Left renal cortex interstitium (tissue), 4 donors: ENCODE measurements at regions not wholly inside any gene's neighbourhood (a gene's known extent, or its start where the extent isn't known, plus 50 kb on each side); places are given as distances from the start of the nearest gene placed in this dataset.
"Not testable (repeated sequence)": the region's sequence is repeated elsewhere in the genome, so short reads cannot be mapped to it uniquely, and the experiment has no call there.

Experiments
- DNase-seq, 4 donors: peaks; one replicate each; pipeline ENCODE4 v3.0.0-alpha.2; 2013; ENCODE audit warnings: low read depth in 4 of 4, low spot score in 2 of 4, missing footprints in 1 of 4

DNA sequence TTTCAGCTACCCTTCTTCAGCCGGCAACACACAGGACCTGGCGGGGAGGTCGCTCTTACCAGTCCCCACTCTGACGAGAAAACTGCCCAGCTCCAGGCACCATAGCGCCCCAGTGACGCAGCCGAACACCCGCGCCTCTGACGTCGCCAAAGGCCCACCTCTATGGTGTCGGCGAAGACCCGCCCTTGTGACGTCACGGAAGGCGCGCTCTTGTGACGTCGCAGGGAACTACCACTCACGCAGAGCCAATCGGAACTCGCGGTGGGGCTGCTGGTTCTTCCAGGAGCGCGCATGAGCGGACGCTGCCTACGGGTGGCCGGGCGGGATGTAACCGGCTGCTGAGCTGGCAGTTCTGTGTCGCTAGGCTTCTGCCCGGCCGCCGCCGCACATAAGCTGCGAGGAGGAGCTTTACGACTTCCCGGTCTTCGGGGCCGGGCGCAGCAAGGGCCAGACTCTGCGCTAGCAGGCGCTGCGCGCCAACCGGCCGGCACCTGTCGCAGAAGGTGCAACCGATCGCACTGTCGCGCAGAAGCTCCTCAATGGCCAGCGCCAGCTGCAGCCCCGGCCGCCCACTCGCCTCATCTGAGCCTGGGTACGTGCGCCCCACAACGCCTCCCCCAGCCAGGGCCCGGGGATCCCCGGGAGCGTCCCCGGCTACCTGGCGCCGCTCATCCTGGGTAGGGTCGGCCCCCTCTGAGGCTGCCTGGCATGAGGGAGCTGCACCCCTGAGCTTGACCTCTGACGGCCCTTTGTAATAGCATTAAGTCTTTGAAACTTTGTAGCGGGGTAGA is 121.3 kb upstream of the FBXO28 start:
- peak; percentile 93 to 98 (median 97) for DNase-seq

DNA sequence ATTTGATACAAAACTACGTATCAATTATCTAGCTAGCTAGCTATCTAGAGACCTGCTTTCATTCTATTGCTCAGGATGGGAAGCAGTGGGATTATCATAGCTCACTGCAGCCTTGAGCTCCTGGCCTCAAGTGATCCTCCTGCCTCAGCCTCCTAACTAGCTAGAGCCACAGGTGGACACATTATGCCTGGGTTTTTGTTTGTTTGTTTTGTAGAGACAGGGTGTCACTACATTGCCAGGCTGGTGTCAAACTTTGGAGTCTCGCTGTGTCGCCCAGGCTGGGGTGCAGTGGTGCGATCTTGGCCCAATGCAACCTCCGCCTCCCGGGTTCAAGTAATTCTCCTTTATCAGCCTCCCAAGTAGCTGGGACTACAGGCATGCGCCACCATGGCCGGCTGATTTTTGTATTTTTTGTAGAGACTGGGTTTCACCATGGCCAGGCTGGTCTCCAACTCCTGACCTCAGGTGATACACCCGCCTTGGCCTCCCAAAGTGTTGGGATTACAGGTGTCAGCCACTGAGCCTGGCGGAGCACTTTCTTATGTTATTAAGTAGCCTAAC is 122.5 kb upstream of the FBXO28 start:
- DNase-seq = not testable (repeated sequence)

DNA sequence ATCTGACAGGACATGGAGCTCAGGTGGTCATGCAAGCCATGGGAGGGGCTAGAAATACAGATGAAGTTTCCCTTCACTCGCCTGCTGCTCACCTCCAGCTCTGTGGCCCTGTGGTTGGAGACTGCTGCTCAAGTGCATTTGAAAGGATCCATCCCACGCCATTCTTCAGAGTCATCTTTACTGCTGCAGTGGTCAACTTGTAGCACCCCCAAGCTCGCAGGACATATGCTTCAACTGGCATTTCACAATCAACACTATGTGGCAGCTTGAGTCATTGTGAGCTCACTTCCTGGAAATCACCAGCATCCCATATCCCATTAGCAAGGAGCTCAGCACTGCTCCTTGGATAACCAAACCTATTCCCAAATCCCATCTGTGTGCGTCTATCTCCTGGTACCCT is 116.2 kb upstream of the TP53BP2 start:
- not testable (repeated sequence) for DNase-seq

DNA sequence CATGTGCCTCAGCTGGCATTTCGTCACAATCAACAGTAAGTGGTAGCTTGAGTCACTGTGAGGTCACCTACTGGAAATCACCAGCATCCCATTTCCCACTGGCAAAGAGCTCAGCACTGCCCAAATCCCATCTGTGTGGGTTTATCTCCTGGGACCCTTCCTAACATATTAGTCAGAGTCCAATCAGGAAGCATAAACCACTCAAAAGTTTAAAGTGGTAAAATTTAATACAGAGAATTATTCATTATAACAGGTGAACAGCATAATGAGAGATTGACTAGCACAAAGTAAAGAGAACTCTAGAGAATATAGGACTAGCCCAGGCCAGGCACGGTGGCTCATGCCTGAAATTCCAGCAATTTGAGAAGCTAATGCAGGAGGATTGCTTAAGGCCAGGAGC is 107.1 kb upstream of the TP53BP2 start:
- DNase-seq = not testable (repeated sequence)

DNA sequence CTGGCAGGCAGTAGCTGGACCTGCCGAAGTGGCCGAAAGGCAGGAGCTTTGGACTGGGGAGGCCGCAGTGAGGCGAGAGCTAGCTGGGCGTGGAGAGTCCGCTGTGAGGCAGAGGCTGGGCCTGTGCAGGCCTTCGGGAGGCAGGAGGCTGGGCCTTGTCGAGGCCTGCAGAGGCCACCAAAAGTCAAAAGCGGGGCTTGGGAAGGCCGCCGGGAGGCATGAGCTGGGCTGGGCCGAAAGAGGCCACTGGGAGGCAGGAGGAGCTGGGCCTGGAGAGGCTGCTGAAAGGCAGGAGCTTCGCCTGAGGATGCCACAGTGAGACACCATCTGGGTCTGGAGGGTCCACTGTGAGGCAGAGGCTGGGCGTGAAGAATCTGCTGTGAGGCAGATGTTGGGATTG is 105.8 kb upstream of the TP53BP2 start:
- not testable (repeated sequence) for DNase-seq

DNA sequence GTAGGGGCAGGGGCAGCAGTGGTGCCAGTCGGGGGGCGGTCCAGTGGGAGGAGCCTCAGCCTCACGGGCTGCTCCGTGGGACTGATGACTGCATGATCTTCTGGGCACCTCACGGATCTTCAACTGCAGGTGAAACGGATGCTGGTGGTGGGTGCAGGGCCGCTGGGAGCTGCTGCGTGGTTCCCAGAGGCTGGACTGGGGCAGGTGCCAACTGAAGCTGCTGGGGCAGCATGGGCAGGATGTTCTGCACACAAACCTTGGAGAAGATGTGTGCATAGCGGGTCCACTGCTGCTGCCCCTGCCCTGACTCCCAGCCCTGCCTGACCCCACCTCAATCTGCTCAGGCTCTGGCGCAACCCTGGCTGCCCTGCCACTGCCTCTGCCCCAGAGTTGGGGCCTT is 104.2 kb upstream of the TP53BP2 start:
- not testable (repeated sequence) for DNase-seq

DNA sequence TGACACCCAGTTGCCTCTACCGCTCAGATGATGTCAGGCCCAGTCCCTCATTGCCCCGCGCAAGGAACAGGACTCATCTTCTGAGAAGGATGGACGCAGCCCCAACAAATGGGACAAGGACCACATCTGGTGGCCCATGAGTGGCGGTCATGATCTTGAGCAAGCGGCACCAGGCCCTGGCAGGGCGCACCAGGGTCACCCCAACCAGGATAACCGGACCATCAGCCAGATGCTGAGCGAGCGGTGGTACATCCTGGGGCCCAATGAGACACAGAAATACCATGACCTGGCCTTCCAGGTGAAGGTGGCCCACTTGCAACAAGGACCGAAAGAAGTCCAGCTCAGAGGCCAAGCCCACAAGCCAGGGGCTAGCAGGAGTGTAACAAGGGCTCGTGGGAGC is 102.3 kb upstream of the TP53BP2 start:
- DNase-seq = not testable (repeated sequence)

DNA sequence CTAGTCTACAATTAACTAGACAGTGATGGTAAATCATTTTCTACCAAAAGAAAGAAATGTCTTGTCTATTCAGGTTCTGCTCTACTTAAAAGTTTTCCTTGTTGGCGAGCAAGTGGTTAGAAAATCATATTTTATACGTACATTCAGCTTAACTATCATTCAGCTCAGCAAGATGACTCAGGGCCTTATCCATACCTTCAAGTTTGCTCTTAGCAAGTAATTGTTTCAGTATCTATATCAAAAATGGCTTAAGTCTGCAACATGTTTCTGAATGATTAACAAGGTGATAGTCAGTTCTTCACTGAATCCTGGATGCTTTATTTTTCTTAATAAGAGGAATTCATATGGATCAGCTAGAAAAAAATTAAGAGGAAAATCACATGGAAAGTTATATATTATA is 90.8 kb upstream of the TP53BP2 start:
- DNase-seq = not testable (repeated sequence)

DNA sequence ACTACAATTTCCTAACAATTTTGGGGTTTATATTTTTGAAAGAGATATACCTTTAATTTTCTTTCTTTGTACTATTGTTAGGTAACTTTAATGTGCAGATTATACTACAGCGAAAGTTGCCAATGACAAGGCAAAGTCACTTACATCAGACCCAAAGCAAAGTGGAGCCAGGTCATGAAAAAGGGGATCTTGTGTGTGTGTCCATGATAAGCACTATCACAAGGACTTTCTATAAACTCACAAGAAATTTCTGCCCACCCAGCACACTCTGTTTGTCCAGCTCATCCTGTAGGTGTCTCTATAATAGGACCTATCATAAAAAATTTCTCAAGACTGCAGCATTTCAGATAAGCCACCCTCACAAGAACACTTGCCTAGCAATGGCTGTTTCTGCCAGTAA is 85.7 kb upstream of the TP53BP2 start:
- not testable (repeated sequence) for DNase-seq

DNA sequence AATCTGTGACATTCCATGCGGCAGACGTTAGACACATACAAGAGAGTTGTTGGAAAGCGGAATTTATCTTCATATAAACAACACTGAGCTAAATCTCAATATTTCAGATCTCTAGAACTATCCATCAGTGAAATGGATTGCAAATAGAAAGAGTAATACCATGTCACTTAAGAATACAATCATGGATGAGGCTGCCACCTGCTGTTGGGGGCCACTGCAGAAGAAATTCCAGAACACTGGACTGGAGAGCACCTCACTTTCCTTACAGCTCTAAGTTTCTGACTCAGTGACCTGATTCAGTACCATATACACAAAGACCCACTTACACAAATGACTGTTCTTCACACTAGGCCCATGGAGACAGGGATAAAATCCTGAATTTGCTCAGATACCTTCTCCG is 75.1 kb upstream of the TP53BP2 start:
- DNase-seq = not testable (repeated sequence)

DNA sequence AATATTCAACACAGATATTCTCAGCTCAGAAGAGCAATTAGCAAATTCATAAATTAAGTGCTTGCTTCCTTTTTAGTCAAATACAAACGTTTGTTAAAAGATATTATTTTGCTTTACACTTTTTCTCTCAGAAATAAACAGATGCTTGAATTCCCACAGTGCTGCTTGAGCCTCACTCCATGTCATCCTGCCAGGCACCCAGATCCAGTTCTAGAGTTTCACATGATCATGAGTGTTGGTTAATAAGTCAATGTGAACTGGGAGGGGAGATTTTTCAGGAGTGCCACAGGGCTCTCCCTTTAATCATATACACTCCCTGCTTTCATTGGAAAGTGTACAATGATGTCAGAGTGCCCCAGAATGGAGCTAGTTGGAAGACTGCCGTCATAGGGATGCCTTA is 69.7 kb upstream of the TP53BP2 start:
- DNase-seq = not testable (repeated sequence)

DNA sequence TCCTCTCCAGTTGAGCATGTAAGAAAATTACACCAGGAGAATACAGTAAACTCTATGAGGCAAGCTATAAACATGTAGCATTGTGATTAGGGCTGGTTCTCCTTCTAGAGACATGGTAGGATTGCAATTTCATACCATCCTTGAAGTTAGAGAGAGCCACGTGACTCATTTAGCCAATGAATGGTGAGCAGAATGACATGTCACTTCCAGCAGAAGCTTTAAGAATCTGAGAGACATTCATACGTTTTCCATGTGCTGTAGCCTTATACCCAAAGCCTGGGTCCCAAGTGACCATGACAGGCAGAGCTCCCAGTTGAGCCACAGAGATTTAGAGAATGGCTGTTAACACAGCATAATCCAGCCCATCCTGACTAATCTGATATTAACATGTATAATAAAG is 68.0 kb upstream of the TP53BP2 start:
- not testable (repeated sequence) for DNase-seq

DNA sequence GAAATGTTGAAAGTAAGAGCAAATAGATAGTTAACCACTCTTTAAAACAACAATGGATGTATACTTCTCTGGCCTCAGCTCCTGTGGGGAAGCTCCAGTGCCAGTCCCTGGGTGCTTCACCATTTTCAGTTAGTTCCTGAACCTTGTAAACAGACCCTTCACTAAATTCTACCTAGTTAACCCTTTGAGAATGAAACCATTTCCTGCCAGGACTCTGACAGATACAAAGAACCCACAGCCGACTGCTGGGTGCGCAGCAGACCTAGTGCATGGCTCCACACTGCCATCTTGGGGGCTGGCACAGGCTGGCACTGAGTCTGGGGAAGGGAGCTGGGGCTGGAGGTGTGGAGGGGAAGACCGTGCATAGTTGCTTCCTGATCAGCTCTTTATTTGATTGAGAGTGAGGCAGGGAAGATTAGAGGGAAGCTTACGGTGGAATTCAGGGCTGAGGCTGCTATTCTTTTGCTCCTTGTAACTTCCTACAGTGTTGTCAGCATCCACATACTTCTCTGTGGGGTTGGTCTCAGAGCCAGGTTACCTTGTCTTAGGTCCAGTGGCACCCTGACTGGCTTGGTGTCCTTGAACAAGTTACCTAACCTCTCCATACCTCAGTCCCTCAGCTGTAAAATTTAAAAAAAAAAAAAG is 62.3 kb upstream of the TP53BP2 start:
- not testable (repeated sequence) for DNase-seq

DNA sequence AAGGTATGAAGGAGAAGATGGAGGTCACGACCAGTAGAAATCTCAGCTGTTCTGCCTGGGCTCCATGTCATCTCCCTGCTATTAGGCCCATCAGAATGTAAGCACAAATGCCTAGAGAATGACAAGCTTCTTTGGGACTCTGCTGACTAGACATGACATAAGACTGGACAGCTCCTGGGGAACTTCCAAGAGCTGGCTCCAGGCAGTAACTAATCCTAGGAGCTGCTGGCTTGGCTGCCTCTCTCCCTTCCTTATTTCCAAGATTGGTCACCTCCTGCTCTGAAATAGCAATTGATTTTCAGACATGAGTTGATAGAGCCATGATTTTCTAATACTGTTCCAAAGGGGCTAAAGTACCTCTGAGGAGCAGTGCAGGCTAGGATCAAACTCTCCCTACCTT is 57.5 kb upstream of the TP53BP2 start:
- DNase-seq = not testable (repeated sequence)

DNA sequence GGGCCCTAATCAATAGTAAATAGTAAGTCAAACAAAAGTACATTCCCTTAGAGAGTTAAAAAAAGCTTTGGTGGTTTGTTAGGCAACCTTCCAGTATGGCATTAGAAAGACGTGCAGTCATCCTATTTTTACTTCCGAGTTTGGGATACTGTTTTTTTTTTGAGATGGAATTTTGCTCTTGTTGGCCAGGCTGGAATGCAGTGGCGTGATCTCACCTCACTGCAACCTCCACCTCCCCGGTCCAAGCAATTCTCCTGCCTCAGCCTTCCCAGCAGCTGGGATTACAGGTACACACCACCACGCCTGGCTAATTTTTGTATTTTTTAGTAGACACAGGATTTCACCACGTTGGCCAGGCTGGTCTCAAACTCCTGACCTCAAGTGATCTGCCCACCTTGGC is 54.0 kb upstream of the TP53BP2 start:
- not testable (repeated sequence) for DNase-seq

DNA sequence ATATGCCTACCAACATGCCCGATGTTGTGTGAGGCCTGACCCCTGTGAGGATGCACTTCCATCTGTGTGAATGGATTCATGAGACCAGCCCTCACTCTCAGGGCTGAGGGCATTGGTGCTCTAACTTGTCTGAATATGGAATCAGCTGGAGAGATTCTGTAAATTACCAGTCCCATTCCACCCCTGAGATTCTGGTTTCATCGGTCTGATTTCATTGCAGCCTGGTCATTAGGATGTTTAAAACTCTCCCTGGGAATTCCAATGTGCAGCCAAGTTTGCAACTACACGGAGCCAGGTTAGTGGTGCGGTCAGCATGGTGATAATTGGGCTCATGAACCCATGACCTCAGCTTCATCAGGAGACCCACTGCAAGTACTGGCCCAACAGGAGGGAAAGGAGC is 51.4 kb upstream of the TP53BP2 start:
- DNase-seq = not testable (repeated sequence)

DNA sequence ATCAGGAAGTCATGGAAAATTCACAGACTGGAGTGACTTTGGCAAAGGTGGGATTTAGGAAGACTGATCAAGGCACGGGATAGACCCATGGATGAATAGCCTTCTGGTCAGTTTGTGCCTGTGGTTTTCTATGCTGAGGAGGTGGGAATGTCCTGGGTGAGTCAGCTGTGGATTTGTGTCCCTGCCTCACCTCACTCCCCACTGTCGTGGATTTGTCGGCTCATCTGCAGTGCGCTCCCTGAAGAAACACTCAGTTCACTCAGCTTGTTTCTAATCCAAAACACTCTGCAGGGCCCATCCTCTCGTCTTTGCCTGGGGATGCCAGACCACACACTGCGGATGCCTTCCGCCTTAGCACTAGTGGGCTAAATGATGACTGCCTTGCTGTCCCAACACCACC is 50.2 kb upstream of the TP53BP2 start:
- DNase-seq = not testable (repeated sequence)
